H1 (cell line): ENCODE measurements at regions not wholly inside any gene's neighbourhood (a gene's known extent, or its start where the extent isn't known, plus 50 kb on each side); places are given as distances from the start of the nearest gene placed in this dataset.

ENCODE experiments used
- BCL11A ChIP-seq, 2 experiments: IDR thresholded peaks; one replicate each; pipeline ENCODE4 v1.6.1; 2011; ENCODE audit warnings: low read depth in 2 of 2, low read length in 2 of 2, mild to moderate bottlenecking in 2 of 2
- CEBPB ChIP-seq: IDR thresholded peaks from 2 replicates; pipeline ENCODE4 v1.6.1; 2012; ENCODE audit warnings: low read depth, low read length
- CHD1 ChIP-seq: IDR thresholded peaks from 2 replicates; pipeline ENCODE4 v1.6.1; 2012; ENCODE audit warnings: low read depth, low read length, improper control_type of control experiment
- EP300 ChIP-seq, 2 experiments: IDR thresholded peaks; 1 replicate in 1 of 2; 2 replicates in 1 of 2; pipeline ENCODE4 v1.6.1; 2011 to 2012; ENCODE audit warnings: low read depth in 2 of 2, low read length in 2 of 2, mild to moderate bottlenecking in 2 of 2, borderline replicate concordance in 1 of 2, inconsistent platforms in 1 of 2, moderate library complexity in 1 of 2
- GTF2F1 ChIP-seq: IDR thresholded peaks from 2 replicates; pipeline ENCODE4 v1.6.1; 2012; ENCODE audit warnings: low read depth, low read length, improper control_type of control experiment, borderline replicate concordance
- POLR2A ChIP-seq, 2 experiments: IDR thresholded peaks; 1 replicate in 1 of 2; 2 replicates in 1 of 2; pipeline ENCODE4 v1.6.1; 2011; ENCODE audit warnings: low read depth in 2 of 2, low read length in 2 of 2, mild to moderate bottlenecking in 2 of 2; ENCODE audit errors: control extremely low read depth in 1 of 2
- SIRT6 ChIP-seq: IDR thresholded peaks from one replicate; pipeline ENCODE4 v1.7.1; 2012; ENCODE audit warnings: low read length, inconsistent platforms
- SP2 ChIP-seq: IDR thresholded peaks from 2 replicates; pipeline ENCODE4 v1.6.1; 2012; ENCODE audit warnings: mild to moderate bottlenecking, low read length, inconsistent platforms
- ZNF274 ChIP-seq: IDR thresholded peaks from 2 replicates; pipeline ENCODE4 v1.7.0; 2012; ENCODE audit warnings: low read length, borderline replicate concordance; ENCODE audit errors: extremely low read depth

GRCh38 chrX:20477836-20478524, 211.3 kb upstream of the RPS6KA3 start (continued):
- TF ChIP-seq ZNF274 = no peak
- TF ChIP-seq SP2 = no peak
- no peak for TF ChIP-seq CEBPB
- TF ChIP-seq POLR2A (IDR thresholded peaks at IDR 0.05; ENCODE audit: control extremely low read depth in 1 of 2, low read depth in 2 of 2, low read length in 2 of 2) = no peak
- TF ChIP-seq BCL11A (IDR thresholded peaks at IDR 0.05; ENCODE audit: low read depth in 2 of 2, low read length in 2 of 2) = no peak
- no peak for TF ChIP-seq EP300 (IDR thresholded peaks at IDR 0.05; ENCODE audit: borderline replicate concordance in 1 of 2, low read depth in 2 of 2, low read length in 2 of 2)
- no peak for TF ChIP-seq CHD1
- TF ChIP-seq SIRT6 = no peak
- no peak for TF ChIP-seq GTF2F1
- TF ChIP-seq, all 59 proteins: peak for 0
